Right lobe of liver (tissue), 4 donors: ENCODE measurements at regions not wholly inside any gene's neighbourhood (a gene's known extent, or its start where the extent isn't known, plus 50 kb on each side); places are given as distances from the start of the nearest gene placed in this dataset.

ENCODE experiments used
- CTCF ChIP-seq, 4 donors: fragments of 200-600 bp in 3 of 4; fragments of 450-650 bp in 1 of 4; IDR thresholded peaks; one replicate each; pipeline versions ENCODE4 v1.5.1 to v1.8.0; 2016 to 2022; ENCODE audit warnings: antibody characterized with exemption in 4 of 4, mild to moderate bottlenecking in 2 of 4
- POLR2A ChIP-seq: fragments of 450-650 bp; IDR thresholded peaks from one replicate; pipeline ENCODE4 v1.6.1; 2017; ENCODE audit warnings: antibody characterized with exemption, mild to moderate bottlenecking
- donor health status: DM: no; HTN: no; CAD: no.
- donor health status: DM: no; HTN: no; CAD: no.
- donor health status: DM: no; HTN: yes; CAD: no.

- TF ChIP-seq CTCF (IDR thresholded peaks at IDR 0.05) (no peak), POLR2A (no peak)
Observed at GRCh38 chr18:79621501-79621900, 58.1 kb upstream of the CTDP1 start.
